GM12873 (cell line): ENCODE measurements at regions not wholly inside any gene's neighbourhood (a gene's known extent, or its start where the extent isn't known, plus 50 kb on each side); places are given as distances from the start of the nearest gene placed in this dataset.

Experiments
- CTCF ChIP-seq: IDR thresholded peaks from 2 replicates; pipeline ENCODE4 v1.5.1; 2012; ENCODE audit warnings: low read depth, mild to moderate bottlenecking, moderate library complexity, low read length, control low read depth; ENCODE audit not compliant: insufficient read depth; ENCODE audit errors: missing control alignments

GRCh38 chr2:12579018-12579417, 137.7 kb upstream of the TRIB2 start:
- TF ChIP-seq CTCF, result no peak

DNA sequence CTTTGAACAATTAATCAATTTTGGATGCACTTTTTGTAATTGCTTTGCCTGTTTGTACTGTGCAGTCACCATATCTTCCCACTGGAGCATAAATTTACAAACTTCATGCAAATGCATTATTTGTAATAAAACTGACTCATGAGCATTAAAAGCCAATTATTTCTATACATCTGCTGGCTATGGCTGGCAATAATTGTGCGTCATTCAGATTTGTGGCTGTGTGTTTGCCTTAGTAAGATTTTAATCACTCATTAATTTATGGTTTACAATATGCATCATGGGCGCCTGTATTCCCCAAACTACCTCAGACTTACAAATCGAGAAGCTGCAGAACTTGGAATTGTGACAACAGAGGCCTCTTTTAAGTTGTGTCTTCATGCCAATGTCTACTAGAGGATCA, 132.4 kb upstream of the TRIB2 start:
- TF ChIP-seq CTCF, result no peak

- TF ChIP-seq CTCF, result no peak
Observed at GRCh38 chr2:12585784-12586183, 131.0 kb upstream of the TRIB2 start.

GRCh38 chr2:12587228-12587627, 129.5 kb upstream of the TRIB2 start:
- no peak for TF ChIP-seq CTCF

- no peak for TF ChIP-seq CTCF
Observed at GRCh38 chr2:12587729-12588522, 128.8 kb upstream of the TRIB2 start.

GRCh38 chr2:12588986-12589385, 127.8 kb upstream of the TRIB2 start:
- TF ChIP-seq CTCF, result no peak

- TF ChIP-seq CTCF, result no peak
Observed at GRCh38 chr2:12589802-12590320, 126.9 kb upstream of the TRIB2 start.
